HEK293 (cell line): ENCODE measurements at regions not wholly inside any gene's neighbourhood (a gene's known extent, or its start where the extent isn't known, plus 50 kb on each side); places are given as distances from the start of the nearest gene placed in this dataset.

Experiments
- CTCF ChIA-PET: fragments of 350-600 bp; formaldehyde crosslinking; extraction: SDS; loops from one replicate; lab custom pipeline; 2021; ENCODE audit warnings: antibody characterized with exemption; lab: Yijun Ruan, JAX
- POLR2A ChIA-PET: fragments of 300-600 bp; formaldehyde crosslinking; extraction: SDS; loops from one replicate; lab custom pipeline; 2020; ENCODE audit warnings: antibody characterized with exemption, inconsistent platforms; lab: Yijun Ruan, JAX
- H3K27ac ChIP-seq: fragments of 200-500 bp; sonication (Bioruptor generic); 2 replicates; pipeline ENCODE4 v1.5.1; 2014; ENCODE audit warnings: low read depth, low read length, control low read depth, inconsistent platforms; ENCODE audit errors: extremely low read depth
- H3K36me3 ChIP-seq, 2 experiments: fragments of 200-500 bp in 1 of 2; sonication (Bioruptor generic) in 1 of 2; 1 replicate in 1 of 2; 2 replicates in 1 of 2; pipeline ENCODE4 v1.5.1; 2014 to 2017; ENCODE audit warnings: inconsistent platforms in 2 of 2, low read length in 2 of 2; ENCODE audit not compliant: control insufficient read depth in 2 of 2, insufficient read depth in 1 of 2
- H3K4me1 ChIP-seq: fragments of 200-500 bp; sonication (Bioruptor generic); 2 replicates; pipeline ENCODE4 v1.5.1; 2014; ENCODE audit warnings: mild to moderate bottlenecking, low read length, inconsistent platforms; ENCODE audit not compliant: control insufficient read depth, insufficient read depth
- H3K4me3 ChIP-seq: 2 replicates; pipeline ENCODE4 v1.5.1; 2011; ENCODE audit warnings: low read depth, mild to moderate bottlenecking, control low read depth, low read length, moderate library complexity
- H3K9me3 ChIP-seq: fragments of 200-500 bp; sonication (Bioruptor generic); 2 replicates; pipeline ENCODE4 v1.5.1; 2014; ENCODE audit warnings: low read depth, low read length, inconsistent platforms; ENCODE audit not compliant: control insufficient read depth, insufficient read depth
- BCL11A ChIP-seq: fragments of 450-650 bp; formaldehyde crosslinking; IDR thresholded peaks from 2 replicates; pipeline ENCODE4 v1.5.1; 2016; ENCODE audit warnings: low read depth, missing biosample characterization, missing genetic modification characterization
- GFI1B ChIP-seq: fragments of 450-650 bp; formaldehyde crosslinking; IDR thresholded peaks from 2 replicates; pipeline ENCODE4 v1.5.1; 2016; ENCODE audit warnings: missing biosample characterization, missing genetic modification characterization
- IKZF3 ChIP-seq: fragments of 450-650 bp; IDR thresholded peaks from 2 replicates; pipeline ENCODE4 v1.5.0; 2018; ENCODE audit warnings: missing biosample characterization, mild to moderate bottlenecking, missing genetic modification characterization, moderate library complexity
- KLF9 ChIP-seq: fragments of 450-650 bp; formaldehyde crosslinking; IDR thresholded peaks from 2 replicates; pipeline ENCODE4 v1.5.1; 2016; ENCODE audit warnings: missing biosample characterization, missing genetic modification characterization, low read depth
- OSR2 ChIP-seq: fragments of 450-650 bp; formaldehyde crosslinking; IDR thresholded peaks from 2 replicates; pipeline ENCODE4 v1.5.1; 2016; ENCODE audit warnings: missing biosample characterization, missing genetic modification characterization
- PBX3 ChIP-seq: sonication (generic); formaldehyde crosslinking; IDR thresholded peaks from 2 replicates; pipeline ENCODE4 v1.8.1; 2022; ENCODE audit warnings: mild to moderate bottlenecking, moderate library complexity, missing genetic modification reagents
- SCRT2 ChIP-seq: fragments of 450-650 bp; formaldehyde crosslinking; IDR thresholded peaks from 2 replicates; pipeline ENCODE4 v1.5.1; 2016; ENCODE audit warnings: missing biosample characterization, missing genetic modification characterization
- TRIM28 ChIP-seq: IDR thresholded peaks from 2 replicates; pipeline ENCODE4 v1.6.1; 2011; ENCODE audit warnings: low read length, control low read depth, borderline replicate concordance
- ZNF146 ChIP-seq: fragments of 450-650 bp; formaldehyde crosslinking; IDR thresholded peaks from 2 replicates; pipeline ENCODE4 v1.5.1; 2016; ENCODE audit warnings: missing biosample characterization, missing genetic modification characterization
- ZNF155 ChIP-seq: fragments of 450-650 bp; formaldehyde crosslinking; IDR thresholded peaks from 2 replicates; pipeline ENCODE4 v1.5.1; 2016; ENCODE audit warnings: missing biosample characterization, missing genetic modification characterization
- ZNF239 ChIP-seq: fragments of 450-650 bp; formaldehyde crosslinking; IDR thresholded peaks from 2 replicates; pipeline ENCODE4 v1.5.1; 2016; ENCODE audit warnings: missing biosample characterization, missing genetic modification characterization
- ZNF26 ChIP-seq: fragments of 450-650 bp; formaldehyde crosslinking; IDR thresholded peaks from 2 replicates; pipeline ENCODE4 v1.5.1; 2016; ENCODE audit warnings: missing biosample characterization, missing genetic modification characterization
- ZNF280C ChIP-seq: fragments of 450-650 bp; formaldehyde crosslinking; IDR thresholded peaks from 2 replicates; pipeline ENCODE4 v1.5.1; 2016; ENCODE audit warnings: missing biosample characterization, missing genetic modification characterization
- ZNF354C ChIP-seq: fragments of 450-650 bp; formaldehyde crosslinking; IDR thresholded peaks from 2 replicates; pipeline ENCODE4 v1.5.1; 2016; ENCODE audit warnings: missing biosample characterization, missing genetic modification characterization, low read depth, borderline replicate concordance
- ZNF529 ChIP-seq: fragments of 450-650 bp; formaldehyde crosslinking; IDR thresholded peaks from 2 replicates; pipeline ENCODE4 v1.5.1; 2017; ENCODE audit warnings: missing genetic modification characterization, missing biosample characterization; ENCODE audit not compliant: insufficient replicate concordance
- ZNF548 ChIP-seq: fragments of 450-650 bp; formaldehyde crosslinking; IDR thresholded peaks from 2 replicates; pipeline ENCODE4 v1.5.1; 2016; ENCODE audit warnings: missing biosample characterization, missing genetic modification characterization
- ZNF664 ChIP-seq: fragments of 450-650 bp; formaldehyde crosslinking; IDR thresholded peaks from 2 replicates; pipeline ENCODE4 v1.5.1; 2016; ENCODE audit warnings: missing biosample characterization, missing genetic modification characterization
- ZNF830 ChIP-seq: fragments of 450-650 bp; IDR thresholded peaks from 2 replicates; pipeline ENCODE4 v1.5.0; 2018; ENCODE audit warnings: missing biosample characterization, missing genetic modification characterization, low read depth, mild to moderate bottlenecking, moderate library complexity
- ZNF843 ChIP-seq: fragments of 450-650 bp; formaldehyde crosslinking; IDR thresholded peaks from 2 replicates; pipeline ENCODE4 v1.5.1; 2016; ENCODE audit warnings: missing biosample characterization, missing genetic modification characterization

- CTCF ChIA-PET: no interaction called here
- H3K4me1 ChIP-seq: no peaks in the 10 kb centered on the region
- H3K9me3 ChIP-seq: no peaks in the 10 kb centered on the region
- POLR2A ChIA-PET: no interaction called here
- H3K36me3 ChIP-seq: no peaks in the 10 kb centered on the region
- H3K27ac ChIP-seq: no peak overlapping the region
- TF ChIP-seq ZNF843 (tag by site-specific recombination) (no peak), IKZF3 (tag by site-specific recombination) (no peak), ZNF146 (tag by site-specific recombination) (no peak), PBX3 (CRISPR knock-in tag) (no peak)
- H3K4me3 ChIP-seq: no peak overlapping the region
Observed at GRCh38 chr3:79881431-79881830, 113.6 kb upstream of the ROBO1 start.

- Histone ChIP-seq H3K27ac (no peak overlapping the region), H3K36me3 (no peaks in the 10 kb centered on the region), H3K9me3 (no peaks in the 10 kb centered on the region), H3K4me1 (no peaks in the 10 kb centered on the region), H3K4me3 (no peak overlapping the region)
- POLR2A ChIA-PET: no interaction called here
- TF ChIP-seq KLF9 (tag by site-specific recombination) (no peak), TRIM28 (peak; percentile 57; the same call in 1 of the 2 replicates), ZNF529 (tag by site-specific recombination) (no peak)
- CTCF ChIA-PET: no interaction called here
Observed at GRCh38 chr3:79878708-79879107, 110.9 kb upstream of the ROBO1 start.

GRCh38 chr3:79874646-79875045 lies 106.8 kb upstream of the ROBO1 start:
- H3K4me1 ChIP-seq: no peaks in the 10 kb centered on the region
- no peak for TF ChIP-seq BCL11A (tag by site-specific recombination)
- TF ChIP-seq ZNF548 (tag by site-specific recombination): no peak
- no peak for TF ChIP-seq IKZF3 (tag by site-specific recombination)
- TF ChIP-seq OSR2 (tag by site-specific recombination): no peak
- H3K9me3 ChIP-seq: no peaks in the 10 kb centered on the region
- H3K4me3 ChIP-seq: no peak overlapping the region
- no peak overlapping the region for H3K27ac ChIP-seq
- H3K36me3 ChIP-seq: no peaks in the 10 kb centered on the region
- ChIA-PET POLR2A (no interaction called here), CTCF (no interaction called here)

GRCh38 chr3:79872483-79872882 lies 104.7 kb upstream of the ROBO1 start:
- Histone ChIP-seq H3K27ac (no peak overlapping the region), H3K36me3 (no peaks in the 10 kb centered on the region), H3K4me1 (no peaks in the 10 kb centered on the region), H3K9me3 (no peaks in the 10 kb centered on the region), H3K4me3 (no peak overlapping the region)
- POLR2A ChIA-PET: no interaction called here
- no peak for TF ChIP-seq ZNF155
- TF ChIP-seq ZNF280C: no peak
- no peak for TF ChIP-seq ZNF26 (tag by site-specific recombination)
- no peak for TF ChIP-seq ZNF664 (tag by site-specific recombination)
- TF ChIP-seq ZNF239 (tag by site-specific recombination): no peak
- no peak for TF ChIP-seq GFI1B (tag by site-specific recombination)
- no peak for TF ChIP-seq ZNF354C
- TF ChIP-seq ZNF830: no peak
- no peak for TF ChIP-seq SCRT2 (tag by site-specific recombination)
- CTCF ChIA-PET: no interaction called here
